ENCODE measurements at regions not wholly inside any gene's neighbourhood (a gene's known extent, or its start where the extent isn't known, plus 50 kb on each side); places are given as distances from the start of the nearest gene placed in this dataset.
A peak's percentile ranks its signal among the peaks of the same experiment; 100 is the strongest.

DNA sequence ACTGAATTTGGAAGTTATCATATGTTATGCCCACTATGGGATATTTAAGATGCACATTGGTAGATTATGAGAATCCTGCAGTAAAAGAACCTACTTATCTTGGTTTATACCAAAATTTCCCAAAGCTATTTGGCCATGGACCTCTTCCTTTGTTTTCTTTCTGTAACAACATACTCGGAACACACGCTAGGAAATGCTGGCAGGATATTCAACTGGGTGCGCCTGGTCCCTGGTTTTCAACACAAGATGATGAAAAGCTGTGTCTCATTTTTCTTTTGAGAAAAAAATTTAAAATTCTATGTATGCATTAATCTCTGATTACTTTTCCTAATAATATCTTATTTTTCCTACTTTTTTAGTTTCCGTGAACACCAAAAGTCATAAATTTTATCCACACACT is 128.5 kb upstream of the NRP1 start:
- no peaks in the 10 kb centered on the region for H3K27me3 ChIP-seq
- no peaks in the 10 kb centered on the region for H3K9me3 ChIP-seq (replicated peaks in 1 of 3)
- no peak for DNase-seq
- no peak overlapping the region for H3K27ac ChIP-seq
- 81 to 88% (median 86%) methylated on average over 4 of the region's 4 CpGs for WGBS, 4 donors
- H3K4me1 ChIP-seq (replicated peaks in 1 of 2), result no peaks in the 10 kb centered on the region
- TF ChIP-seq POLR2A (IDR thresholded peaks at IDR 0.05), result no peak
- TF ChIP-seq, protein P1, sequence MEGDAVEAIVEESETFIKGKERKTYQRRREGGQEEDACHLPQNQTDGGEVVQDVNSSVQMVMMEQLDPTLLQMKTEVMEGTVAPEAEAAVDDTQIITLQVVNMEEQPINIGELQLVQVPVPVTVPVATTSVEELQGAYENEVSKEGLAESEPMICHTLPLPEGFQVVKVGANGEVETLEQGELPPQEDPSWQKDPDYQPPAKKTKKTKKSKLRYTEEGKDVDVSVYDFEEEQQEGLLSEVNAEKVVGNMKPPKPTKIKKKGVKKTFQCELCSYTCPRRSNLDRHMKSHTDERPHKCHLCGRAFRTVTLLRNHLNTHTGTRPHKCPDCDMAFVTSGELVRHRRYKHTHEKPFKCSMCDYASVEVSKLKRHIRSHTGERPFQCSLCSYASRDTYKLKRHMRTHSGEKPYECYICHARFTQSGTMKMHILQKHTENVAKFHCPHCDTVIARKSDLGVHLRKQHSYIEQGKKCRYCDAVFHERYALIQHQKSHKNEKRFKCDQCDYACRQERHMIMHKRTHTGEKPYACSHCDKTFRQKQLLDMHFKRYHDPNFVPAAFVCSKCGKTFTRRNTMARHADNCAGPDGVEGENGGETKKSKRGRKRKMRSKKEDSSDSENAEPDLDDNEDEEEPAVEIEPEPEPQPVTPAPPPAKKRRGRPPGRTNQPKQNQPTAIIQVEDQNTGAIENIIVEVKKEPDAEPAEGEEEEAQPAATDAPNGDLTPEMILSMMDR (IDR thresholded peaks at IDR 0.05), result no peak
- H3K36me3 ChIP-seq (replicated peaks in 1 of 2), result no peaks in the 10 kb centered on the region
- intact Hi-C loops (cut with DNase I), result no loop called here
- no peak overlapping the region for H3K4me3 ChIP-seq

DNA sequence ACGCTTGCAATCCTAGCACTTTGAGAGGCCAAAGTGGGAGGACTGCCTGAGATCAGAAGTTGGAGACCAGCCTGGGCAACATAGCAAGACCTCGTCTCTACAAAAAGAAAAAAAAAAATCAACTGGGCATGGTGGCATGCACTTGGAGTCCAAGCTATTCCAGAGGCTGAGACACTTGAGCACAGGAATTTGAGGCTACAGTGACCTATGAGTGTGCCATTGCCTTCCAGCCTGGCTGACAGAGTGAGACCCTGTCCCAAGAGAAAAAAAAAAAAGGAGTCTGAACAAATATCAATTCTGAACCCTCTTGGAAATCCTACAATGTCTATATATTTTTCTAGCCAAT is 126.8 kb upstream of the NRP1 start:
- H3K4me3 ChIP-seq, result no peak overlapping the region
- intact Hi-C loops (cut with DNase I), result no loop called here
- no peaks in the 10 kb centered on the region for H3K9me3 ChIP-seq (replicated peaks in 1 of 3)
- H3K27ac ChIP-seq, result no peak overlapping the region
- no peak for DNase-seq
- TF ChIP-seq, protein P1 (IDR thresholded peaks at IDR 0.05), result no peak
- no peak for TF ChIP-seq POLR2A (IDR thresholded peaks at IDR 0.05)
- no peaks in the 10 kb centered on the region for H3K27me3 ChIP-seq
- 67 to 89% (median 85%) methylated on average over 2 of the region's 2 CpGs for WGBS, 4 donors
- no peaks in the 10 kb centered on the region for H3K36me3 ChIP-seq (replicated peaks in 1 of 2)
- no peaks in the 10 kb centered on the region for H3K4me1 ChIP-seq (replicated peaks in 1 of 2)

DNA sequence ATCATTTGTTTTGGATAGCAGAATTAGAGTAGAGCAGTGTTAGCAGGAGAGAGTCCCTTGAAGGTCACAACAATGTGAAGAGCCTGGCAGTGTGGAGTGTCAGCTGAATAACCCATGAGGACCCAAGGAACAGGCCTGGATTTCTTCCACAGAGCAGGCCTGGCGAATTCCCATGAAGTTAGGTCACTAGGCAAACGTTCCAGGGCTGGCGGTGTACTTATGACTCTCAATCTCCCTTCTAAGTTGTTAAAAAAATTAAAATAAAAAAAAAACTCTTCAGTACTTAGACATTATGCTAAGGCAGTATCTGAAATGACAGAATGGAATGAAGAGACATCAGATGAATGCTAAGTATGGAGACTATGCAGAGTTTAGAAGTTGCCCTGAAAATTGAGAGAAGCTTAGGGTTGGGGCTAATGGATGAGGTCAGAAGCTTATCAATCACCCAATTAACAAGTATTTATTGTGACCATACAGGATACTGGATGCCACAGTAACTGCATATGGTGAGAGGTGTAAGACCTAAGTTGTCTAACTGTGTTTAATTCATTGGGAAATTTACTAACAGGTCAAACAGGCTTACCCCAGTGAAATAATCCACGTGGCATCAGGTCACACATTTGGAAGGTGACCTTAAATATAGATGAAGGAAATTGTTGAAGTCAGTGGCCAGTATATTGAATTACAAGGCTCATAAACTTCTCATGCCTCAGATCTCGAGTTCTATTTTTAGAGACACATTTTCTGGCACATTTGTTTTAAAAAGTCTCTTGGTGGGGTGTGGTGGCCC is 126.2 kb upstream of the NRP1 start:
- WGBS, 4 donors, result 65 to 73% (median 71%) methylated on average over 5 of the region's 5 CpGs

DNA sequence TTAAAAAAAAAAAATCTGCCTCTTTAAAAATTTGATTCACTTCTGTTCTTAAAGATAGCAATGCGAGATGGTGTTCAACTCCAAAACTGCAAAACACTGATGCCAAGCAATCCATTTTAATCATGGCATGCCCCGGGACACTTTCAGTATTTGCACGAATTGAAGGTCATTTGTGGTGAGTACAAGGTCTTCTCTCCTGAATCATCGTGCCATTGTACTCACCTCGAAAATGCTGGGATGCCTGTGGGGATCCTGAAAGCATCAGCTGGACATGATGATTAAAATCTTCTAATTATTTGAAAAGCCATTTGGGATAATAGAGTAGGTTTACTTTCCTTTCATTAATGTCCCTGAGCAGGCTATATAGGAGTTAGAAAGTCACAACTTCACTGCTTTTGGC is 125.1 kb upstream of the NRP1 start:
- no peaks in the 10 kb centered on the region for H3K27me3 ChIP-seq
- WGBS, 4 donors, result 35 to 41% (median 38%) methylated on average over 5 of the region's 5 CpGs

More for the DNA sequence above, 126.2 kb upstream of the NRP1 start:
- H3K27ac ChIP-seq, result no peak overlapping the region
- H3K9me3 ChIP-seq (replicated peaks in 1 of 3), result no peaks in the 10 kb centered on the region
- H3K36me3 ChIP-seq (replicated peaks in 1 of 2), result no peaks in the 10 kb centered on the region
- H3K27me3 ChIP-seq, result no peaks in the 10 kb centered on the region
- H3K4me3 ChIP-seq, result no peak overlapping the region
- H3K4me1 ChIP-seq (replicated peaks in 1 of 2), result no peaks in the 10 kb centered on the region
- intact Hi-C loops (cut with DNase I), result no loop called here
- peak in 4 of 7 donors; percentile 15 to 57 (median 22) for DNase-seq
- TF ChIP-seq, protein P1 (IDR thresholded peaks at IDR 0.05), result no peak
- TF ChIP-seq POLR2A (IDR thresholded peaks at IDR 0.05), result no peak

More for the DNA sequence above, 125.1 kb upstream of the NRP1 start:
- Histone ChIP-seq H3K4me1 (replicated peaks in 1 of 2) (no peaks in the 10 kb centered on the region), H3K27ac (no peak overlapping the region), H3K9me3 (replicated peaks in 1 of 3) (no peaks in the 10 kb centered on the region), H3K4me3 (no peak overlapping the region), H3K36me3 (replicated peaks in 1 of 2) (no peaks in the 10 kb centered on the region)
- DNase-seq, result no peak
- TF ChIP-seq, protein P1 (IDR thresholded peaks at IDR 0.05), result no peak
- TF ChIP-seq POLR2A (IDR thresholded peaks at IDR 0.05), result no peak
- intact Hi-C loops (cut with DNase I), result no loop called here

Measured in adrenal gland (tissue), 9 donors.